ENCODE measurements at regions not wholly inside any gene's neighbourhood (a gene's known extent, or its start where the extent isn't known, plus 50 kb on each side); places are given as distances from the start of the nearest gene placed in this dataset.

DNA sequence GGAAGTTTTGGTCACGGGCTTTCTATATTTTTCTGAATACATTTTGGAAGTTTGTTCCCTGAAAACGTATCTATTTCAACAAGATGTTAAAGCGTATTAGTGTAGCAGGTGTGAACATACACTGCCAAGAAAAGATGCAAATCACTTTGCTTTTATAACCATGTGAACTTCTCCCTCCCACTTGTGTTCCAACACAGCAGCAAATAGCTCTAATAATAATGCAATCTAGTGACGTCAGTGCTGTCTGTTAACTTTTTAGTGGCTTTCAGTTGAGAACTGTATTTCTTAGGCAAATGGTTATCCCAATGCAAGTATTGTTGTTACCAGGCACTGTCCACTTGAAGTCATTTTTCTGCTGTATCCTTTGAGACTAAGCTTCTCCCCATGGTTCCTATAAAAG is 188.4 kb upstream of the IGFBP3 start:
- ChIA-PET CTCF (no interaction called here), POLR2A (no interaction called here)
- DNase-seq (ENCODE audit: low spot score) (no peak), ATAC-seq (no peak)
- Mint-ChIP-seq H3K36me3 (no peaks in the 10 kb centered on the region), H3K27ac (no peak overlapping the region), H3K4me3 (no peak overlapping the region), H3K4me1 (no peaks in the 10 kb centered on the region), H3K27me3 (ENCODE audit: low read depth) (no peaks in the 10 kb centered on the region), H3K9me3 (no peaks in the 10 kb centered on the region; the same call in 1 of the 2 replicates)
- TF ChIP-seq ZNF219 (CRISPR knock-in tag; IDR thresholded peaks at IDR 0.05; ENCODE audit: borderline replicate concordance): no peak
- TF ChIP-seq MYBL2 (CRISPR knock-in tag; IDR thresholded peaks at IDR 0.05): no peak
- no peak for TF ChIP-seq TCF7 (CRISPR knock-in tag; IDR thresholded peaks at IDR 0.05; ENCODE audit: low read depth)
- TF ChIP-seq ZNF121 (CRISPR knock-in tag; IDR thresholded peaks at IDR 0.05): no peak
- TF ChIP-seq HMGXB4 (CRISPR knock-in tag; IDR thresholded peaks at IDR 0.05): no peak
- TF ChIP-seq EMX1 (CRISPR knock-in tag; IDR thresholded peaks at IDR 0.05): no peak
- TF ChIP-seq, protein P1, sequence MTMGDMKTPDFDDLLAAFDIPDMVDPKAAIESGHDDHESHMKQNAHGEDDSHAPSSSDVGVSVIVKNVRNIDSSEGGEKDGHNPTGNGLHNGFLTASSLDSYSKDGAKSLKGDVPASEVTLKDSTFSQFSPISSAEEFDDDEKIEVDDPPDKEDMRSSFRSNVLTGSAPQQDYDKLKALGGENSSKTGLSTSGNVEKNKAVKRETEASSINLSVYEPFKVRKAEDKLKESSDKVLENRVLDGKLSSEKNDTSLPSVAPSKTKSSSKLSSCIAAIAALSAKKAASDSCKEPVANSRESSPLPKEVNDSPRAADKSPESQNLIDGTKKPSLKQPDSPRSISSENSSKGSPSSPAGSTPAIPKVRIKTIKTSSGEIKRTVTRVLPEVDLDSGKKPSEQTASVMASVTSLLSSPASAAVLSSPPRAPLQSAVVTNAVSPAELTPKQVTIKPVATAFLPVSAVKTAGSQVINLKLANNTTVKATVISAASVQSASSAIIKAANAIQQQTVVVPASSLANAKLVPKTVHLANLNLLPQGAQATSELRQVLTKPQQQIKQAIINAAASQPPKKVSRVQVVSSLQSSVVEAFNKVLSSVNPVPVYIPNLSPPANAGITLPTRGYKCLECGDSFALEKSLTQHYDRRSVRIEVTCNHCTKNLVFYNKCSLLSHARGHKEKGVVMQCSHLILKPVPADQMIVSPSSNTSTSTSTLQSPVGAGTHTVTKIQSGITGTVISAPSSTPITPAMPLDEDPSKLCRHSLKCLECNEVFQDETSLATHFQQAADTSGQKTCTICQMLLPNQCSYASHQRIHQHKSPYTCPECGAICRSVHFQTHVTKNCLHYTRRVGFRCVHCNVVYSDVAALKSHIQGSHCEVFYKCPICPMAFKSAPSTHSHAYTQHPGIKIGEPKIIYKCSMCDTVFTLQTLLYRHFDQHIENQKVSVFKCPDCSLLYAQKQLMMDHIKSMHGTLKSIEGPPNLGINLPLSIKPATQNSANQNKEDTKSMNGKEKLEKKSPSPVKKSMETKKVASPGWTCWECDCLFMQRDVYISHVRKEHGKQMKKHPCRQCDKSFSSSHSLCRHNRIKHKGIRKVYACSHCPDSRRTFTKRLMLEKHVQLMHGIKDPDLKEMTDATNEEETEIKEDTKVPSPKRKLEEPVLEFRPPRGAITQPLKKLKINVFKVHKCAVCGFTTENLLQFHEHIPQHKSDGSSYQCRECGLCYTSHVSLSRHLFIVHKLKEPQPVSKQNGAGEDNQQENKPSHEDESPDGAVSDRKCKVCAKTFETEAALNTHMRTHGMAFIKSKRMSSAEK (CRISPR knock-in tag; IDR thresholded peaks at IDR 0.05; ENCODE audit: borderline replicate concordance): no peak
- no peak for TF ChIP-seq ZBTB21 (CRISPR knock-in tag; IDR thresholded peaks at IDR 0.05; ENCODE audit: borderline replicate concordance)
- TF ChIP-seq CDX4 (CRISPR knock-in tag; IDR thresholded peaks at IDR 0.05; ENCODE audit: borderline replicate concordance): no peak
- TF ChIP-seq MLX (CRISPR knock-in tag; IDR thresholded peaks at IDR 0.05): no peak
- TF ChIP-seq, protein P2, sequence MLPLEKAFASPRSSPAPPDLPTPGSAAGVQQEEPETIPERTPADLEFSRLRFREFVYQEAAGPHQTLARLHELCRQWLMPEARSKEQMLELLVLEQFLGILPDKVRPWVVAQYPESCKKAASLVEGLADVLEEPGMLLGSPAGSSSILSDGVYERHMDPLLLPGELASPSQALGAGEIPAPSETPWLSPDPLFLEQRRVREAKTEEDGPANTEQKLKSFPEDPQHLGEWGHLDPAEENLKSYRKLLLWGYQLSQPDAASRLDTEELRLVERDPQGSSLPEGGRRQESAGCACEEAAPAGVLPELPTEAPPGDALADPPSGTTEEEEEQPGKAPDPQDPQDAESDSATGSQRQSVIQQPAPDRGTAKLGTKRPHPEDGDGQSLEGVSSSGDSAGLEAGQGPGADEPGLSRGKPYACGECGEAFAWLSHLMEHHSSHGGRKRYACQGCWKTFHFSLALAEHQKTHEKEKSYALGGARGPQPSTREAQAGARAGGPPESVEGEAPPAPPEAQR (CRISPR knock-in tag; IDR thresholded peaks at IDR 0.05): no peak
- TF ChIP-seq E2F5 (CRISPR knock-in tag; IDR thresholded peaks at IDR 0.05): no peak
- no peak for TF ChIP-seq TP53 (CRISPR knock-in tag; IDR thresholded peaks at IDR 0.05)
- TF ChIP-seq, protein P3, sequence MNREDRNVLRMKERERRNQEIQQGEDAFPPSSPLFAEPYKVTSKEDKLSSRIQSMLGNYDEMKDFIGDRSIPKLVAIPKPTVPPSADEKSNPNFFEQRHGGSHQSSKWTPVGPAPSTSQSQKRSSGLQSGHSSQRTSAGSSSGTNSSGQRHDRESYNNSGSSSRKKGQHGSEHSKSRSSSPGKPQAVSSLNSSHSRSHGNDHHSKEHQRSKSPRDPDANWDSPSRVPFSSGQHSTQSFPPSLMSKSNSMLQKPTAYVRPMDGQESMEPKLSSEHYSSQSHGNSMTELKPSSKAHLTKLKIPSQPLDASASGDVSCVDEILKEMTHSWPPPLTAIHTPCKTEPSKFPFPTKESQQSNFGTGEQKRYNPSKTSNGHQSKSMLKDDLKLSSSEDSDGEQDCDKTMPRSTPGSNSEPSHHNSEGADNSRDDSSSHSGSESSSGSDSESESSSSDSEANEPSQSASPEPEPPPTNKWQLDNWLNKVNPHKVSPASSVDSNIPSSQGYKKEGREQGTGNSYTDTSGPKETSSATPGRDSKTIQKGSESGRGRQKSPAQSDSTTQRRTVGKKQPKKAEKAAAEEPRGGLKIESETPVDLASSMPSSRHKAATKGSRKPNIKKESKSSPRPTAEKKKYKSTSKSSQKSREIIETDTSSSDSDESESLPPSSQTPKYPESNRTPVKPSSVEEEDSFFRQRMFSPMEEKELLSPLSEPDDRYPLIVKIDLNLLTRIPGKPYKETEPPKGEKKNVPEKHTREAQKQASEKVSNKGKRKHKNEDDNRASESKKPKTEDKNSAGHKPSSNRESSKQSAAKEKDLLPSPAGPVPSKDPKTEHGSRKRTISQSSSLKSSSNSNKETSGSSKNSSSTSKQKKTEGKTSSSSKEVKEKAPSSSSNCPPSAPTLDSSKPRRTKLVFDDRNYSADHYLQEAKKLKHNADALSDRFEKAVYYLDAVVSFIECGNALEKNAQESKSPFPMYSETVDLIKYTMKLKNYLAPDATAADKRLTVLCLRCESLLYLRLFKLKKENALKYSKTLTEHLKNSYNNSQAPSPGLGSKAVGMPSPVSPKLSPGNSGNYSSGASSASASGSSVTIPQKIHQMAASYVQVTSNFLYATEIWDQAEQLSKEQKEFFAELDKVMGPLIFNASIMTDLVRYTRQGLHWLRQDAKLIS (CRISPR knock-in tag; IDR thresholded peaks at IDR 0.05; ENCODE audit: borderline replicate concordance): no peak
- no peak for TF ChIP-seq ESRRA (CRISPR knock-in tag; IDR thresholded peaks at IDR 0.05; ENCODE audit: borderline replicate concordance)
